Gastroesophageal sphincter (tissue), 4 donors: ENCODE measurements at regions not wholly inside any gene's neighbourhood (a gene's known extent, or its start where the extent isn't known, plus 50 kb on each side); places are given as distances from the start of the nearest gene placed in this dataset.

Experiments used
- ATAC-seq: fragments of 150-250 bp; one replicate; pipeline ENCODE4 v1.9.1; 2016; ENCODE audit warnings: mild to moderate bottlenecking, moderate library complexity
- H3K27ac ChIP-seq, 4 donors: fragments of 200-600 bp; sonication (generic) in 3 of 4; 1 replicate in 3 of 4; 2 replicates in 1 of 4; pipeline ENCODE4 v1.5.1; 2016 to 2019
- H3K27me3 ChIP-seq: fragments of 200-600 bp; sonication (generic); one replicate; pipeline ENCODE4 v1.5.1; 2019
- H3K36me3 ChIP-seq, 2 donors: fragments of 200-600 bp; sonication (generic); one replicate each; pipeline ENCODE4 v1.5.1; 2019; ENCODE audit warnings: control low read depth in 1 of 2
- H3K4me1 ChIP-seq, 3 donors: fragments of 200-600 bp; sonication (generic); 1 replicate in 2 of 3; 2 replicates in 1 of 3; pipeline ENCODE4 v1.5.1; 2016 to 2019; ENCODE audit warnings: control low read depth in 2 of 3
- H3K4me3 ChIP-seq, 2 donors: fragments of 200-600 bp; sonication (generic); one replicate each; pipeline ENCODE4 v1.5.1; 2019; ENCODE audit warnings: mild to moderate bottlenecking in 1 of 2, moderate library complexity in 1 of 2
- H3K9me3 ChIP-seq, 3 donors: fragments of 200-600 bp; sonication (generic); one replicate each; pipeline ENCODE4 v1.5.1; 2017 to 2019; ENCODE audit warnings: control low read depth in 2 of 3
- EP300 ChIP-seq: sonication (generic); formaldehyde crosslinking; IDR thresholded peaks from one replicate; pipeline ENCODE4 v1.6.1; 2017; ENCODE audit warnings: antibody characterized with exemption, mild to moderate bottlenecking
- POLR2A ChIP-seq, 2 donors: fragments of 450-650 bp; IDR thresholded peaks; one replicate each; pipeline ENCODE4 v1.6.1; 2017; ENCODE audit warnings: antibody characterized with exemption in 2 of 2, mild to moderate bottlenecking in 2 of 2, moderate library complexity in 1 of 2
- POLR2AphosphoS5 ChIP-seq: sonication (generic); formaldehyde crosslinking; IDR thresholded peaks from one replicate; pipeline ENCODE4 v1.6.1; 2017; ENCODE audit warnings: antibody characterized with exemption
- WGBS, 2 donors: methylation state at CpG; one replicate each; pipeline ENCODE4 v1.1.5; 2018; ENCODE audit warnings: low coverage in 1 of 2; 5-methylcytosine and 5-hydroxymethylcytosine counted together
- TF ChIP-seq, protein P1 (sequence below), 4 experiments: fragments of 200-600 bp in 2 of 4; fragments of 450-650 bp in 2 of 4; sonication (generic) in 1 of 4; IDR thresholded peaks; one replicate each; pipeline ENCODE4 v1.5.1; 2017 to 2019; ENCODE audit warnings: antibody characterized with exemption in 4 of 4, mild to moderate bottlenecking in 2 of 4, moderate library complexity in 2 of 4

DNA sequence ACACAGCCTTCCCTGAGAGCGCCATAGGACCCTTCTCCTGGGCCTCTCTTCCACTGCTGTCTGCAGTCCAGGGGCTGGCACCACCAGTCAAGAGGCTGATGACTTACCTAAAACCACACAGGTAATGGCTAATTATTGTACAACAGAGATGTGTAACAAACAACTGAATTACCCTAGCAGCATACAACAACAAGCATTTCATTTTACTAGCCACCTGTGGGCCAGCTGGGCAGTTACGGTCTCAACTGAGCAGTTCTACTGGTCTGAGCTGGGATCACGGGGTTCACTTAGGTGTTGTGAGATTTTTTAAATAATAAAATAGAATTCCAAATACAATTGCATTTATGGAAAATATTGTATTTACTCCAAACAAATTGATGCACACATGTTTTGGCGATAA lies 431.9 kb downstream of the TNS3 start:
- H3K4me1 ChIP-seq = peaks cover 0 to 47% (median 13%) of the 10 kb centered on the region in 3 donors
- 95% methylated on average over 4 of the region's 4 CpGs for WGBS, 2 donors
- H3K9me3 ChIP-seq = no peaks in the 10 kb centered on the region
- H3K27me3 ChIP-seq = no peaks in the 10 kb centered on the region
- H3K4me3 ChIP-seq = no peak overlapping the region
- H3K27ac ChIP-seq = no peak overlapping the region
- TF ChIP-seq, protein P1, sequence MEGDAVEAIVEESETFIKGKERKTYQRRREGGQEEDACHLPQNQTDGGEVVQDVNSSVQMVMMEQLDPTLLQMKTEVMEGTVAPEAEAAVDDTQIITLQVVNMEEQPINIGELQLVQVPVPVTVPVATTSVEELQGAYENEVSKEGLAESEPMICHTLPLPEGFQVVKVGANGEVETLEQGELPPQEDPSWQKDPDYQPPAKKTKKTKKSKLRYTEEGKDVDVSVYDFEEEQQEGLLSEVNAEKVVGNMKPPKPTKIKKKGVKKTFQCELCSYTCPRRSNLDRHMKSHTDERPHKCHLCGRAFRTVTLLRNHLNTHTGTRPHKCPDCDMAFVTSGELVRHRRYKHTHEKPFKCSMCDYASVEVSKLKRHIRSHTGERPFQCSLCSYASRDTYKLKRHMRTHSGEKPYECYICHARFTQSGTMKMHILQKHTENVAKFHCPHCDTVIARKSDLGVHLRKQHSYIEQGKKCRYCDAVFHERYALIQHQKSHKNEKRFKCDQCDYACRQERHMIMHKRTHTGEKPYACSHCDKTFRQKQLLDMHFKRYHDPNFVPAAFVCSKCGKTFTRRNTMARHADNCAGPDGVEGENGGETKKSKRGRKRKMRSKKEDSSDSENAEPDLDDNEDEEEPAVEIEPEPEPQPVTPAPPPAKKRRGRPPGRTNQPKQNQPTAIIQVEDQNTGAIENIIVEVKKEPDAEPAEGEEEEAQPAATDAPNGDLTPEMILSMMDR (IDR thresholded peaks at IDR 0.05) = no peak
- TF ChIP-seq EP300 (no peak), POLR2AphosphoS5 (no peak), POLR2A (IDR thresholded peaks at IDR 0.05) (no peak)
- H3K36me3 ChIP-seq = no peaks in the 10 kb centered on the region
- no peak for ATAC-seq

DNA sequence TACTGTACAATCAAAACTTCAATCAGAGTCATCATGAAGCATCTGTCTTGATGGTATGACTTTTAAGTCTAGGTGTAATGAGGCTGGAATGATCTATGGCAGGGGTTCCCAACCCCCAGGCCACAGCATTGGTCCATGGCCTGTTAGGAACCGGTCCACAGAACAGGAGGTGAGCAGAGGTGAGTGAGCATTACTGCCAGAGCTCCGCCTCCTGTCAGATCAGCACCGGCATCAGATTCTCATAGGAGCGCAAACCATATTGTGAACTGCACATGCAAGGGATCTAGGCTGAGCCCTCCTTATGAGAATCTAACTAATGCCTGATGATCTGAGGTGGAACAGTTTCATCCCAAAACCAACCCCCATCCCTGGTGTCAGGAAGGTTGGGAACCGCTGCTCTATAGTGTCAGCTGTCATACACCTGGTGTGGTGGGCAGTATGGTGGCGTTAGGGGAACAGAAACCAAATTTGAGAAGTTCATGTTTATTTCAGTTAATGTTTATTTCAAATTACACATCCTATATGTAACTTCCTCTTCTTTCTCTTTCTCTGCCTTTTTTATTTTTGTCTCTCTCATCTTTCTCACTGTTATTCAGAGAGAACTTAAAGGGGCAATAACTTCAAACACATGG lies 432.6 kb downstream of the TNS3 start:
- 71 to 100% methylated on average over 1 of the region's 6 CpGs for WGBS, 2 donors
- TF ChIP-seq, protein P1 (IDR thresholded peaks at IDR 0.05) = no peak
- no peak for TF ChIP-seq EP300
- TF ChIP-seq POLR2AphosphoS5 = no peak
- no peak for TF ChIP-seq POLR2A (IDR thresholded peaks at IDR 0.05)
- Histone ChIP-seq H3K4me3 (no peak overlapping the region), H3K27me3 (no peaks in the 10 kb centered on the region), H3K4me1 (peaks cover 0 to 47% (median 13%) of the 10 kb centered on the region in 3 donors), H3K9me3 (no peaks in the 10 kb centered on the region), H3K27ac (no peak overlapping the region), H3K36me3 (no peaks in the 10 kb centered on the region)
- ATAC-seq = no peak

DNA sequence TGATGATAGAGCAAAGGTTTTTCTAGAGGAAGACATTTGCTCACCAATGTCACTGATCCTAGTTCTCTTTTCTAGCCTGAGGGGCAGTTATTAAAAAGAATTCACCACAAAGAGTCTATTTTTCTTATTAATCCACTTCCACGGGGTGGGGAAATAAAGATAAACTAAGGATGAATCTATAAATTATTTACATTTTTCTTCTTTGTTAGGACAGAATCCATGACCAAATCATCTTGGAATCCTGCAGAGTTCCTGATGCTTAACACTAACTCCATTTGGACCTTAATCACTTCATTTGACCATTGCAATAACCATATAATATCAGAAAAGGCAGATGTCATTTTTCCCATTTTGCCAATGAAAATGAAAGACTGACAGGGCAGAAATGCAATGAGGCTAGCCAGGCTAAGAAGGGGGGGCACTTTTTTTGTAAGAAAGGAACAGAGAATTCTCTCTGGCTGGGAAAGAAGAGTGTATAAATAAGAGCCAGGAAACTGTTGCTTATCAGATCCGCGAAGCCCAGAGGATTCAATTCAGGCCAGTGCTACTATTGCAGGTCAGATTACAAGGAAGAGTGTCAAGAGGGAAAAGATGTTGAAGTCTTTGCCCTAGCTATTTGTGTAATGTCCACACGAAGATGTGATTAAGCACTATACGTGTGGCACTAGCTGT lies 433.2 kb downstream of the TNS3 start:
- Histone ChIP-seq H3K27me3 (no peaks in the 10 kb centered on the region), H3K36me3 (no peaks in the 10 kb centered on the region), H3K27ac (no peak overlapping the region), H3K4me3 (no peak overlapping the region), H3K9me3 (no peaks in the 10 kb centered on the region), H3K4me1 (peaks cover 0 to 44% (median 12%) of the 10 kb centered on the region in 3 donors)
- TF ChIP-seq POLR2AphosphoS5 (no peak), EP300 (no peak), POLR2A (IDR thresholded peaks at IDR 0.05) (no peak)
- TF ChIP-seq, protein P1 (IDR thresholded peaks at IDR 0.05) = no peak
- ATAC-seq = no peak
- 27 to 32% methylated on average over 5 of the region's 5 CpGs for WGBS, 2 donors

DNA sequence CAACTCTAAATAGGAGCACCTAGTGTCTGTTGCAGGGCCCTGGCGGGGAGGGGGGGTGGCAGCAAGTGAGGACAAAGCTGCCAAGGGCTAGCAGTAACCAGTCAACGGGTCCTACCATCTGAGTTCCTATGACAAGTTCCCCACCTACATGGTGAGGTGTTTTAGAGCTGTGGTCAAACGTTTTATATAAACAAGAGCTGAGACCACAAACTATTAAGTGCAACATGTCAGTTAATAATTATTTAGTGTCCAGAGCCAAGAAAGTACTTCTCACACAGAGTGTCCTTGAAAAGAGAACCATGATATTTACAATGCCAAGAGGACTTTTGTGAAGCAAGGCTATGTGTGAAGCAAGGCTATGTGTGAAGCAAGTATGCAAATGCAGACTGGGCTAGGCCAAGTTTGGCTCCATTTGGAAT lies 434.7 kb downstream of the TNS3 start:
- H3K4me1 ChIP-seq = peaks cover 0 to 30% (median 4%) of the 10 kb centered on the region in 3 donors
- TF ChIP-seq POLR2AphosphoS5 (no peak), POLR2A (IDR thresholded peaks at IDR 0.05) (no peak), EP300 (no peak)
- TF ChIP-seq, protein P1 (IDR thresholded peaks at IDR 0.05) = no peak

DNA sequence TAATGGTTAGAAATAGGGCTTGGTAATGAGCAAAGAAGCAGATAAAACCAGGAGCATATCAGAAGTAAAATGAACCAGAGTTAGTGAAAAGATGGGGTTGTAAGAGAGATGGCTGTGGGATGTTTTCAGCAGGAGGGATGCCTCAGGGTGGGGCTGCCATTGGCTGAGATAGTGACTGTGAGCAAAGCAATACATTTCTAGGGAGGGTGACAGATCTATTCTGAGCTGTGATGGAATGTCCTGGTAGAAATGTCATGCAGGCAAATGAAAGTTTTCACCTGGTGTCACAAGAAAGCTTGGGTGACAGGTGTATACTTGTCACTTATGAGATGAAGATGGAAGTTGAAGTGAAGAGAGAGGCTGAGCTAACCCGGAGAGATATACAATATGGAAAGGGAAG lies 435.9 kb downstream of the TNS3 start:
- no peak for ATAC-seq
- no peak for TF ChIP-seq EP300
- TF ChIP-seq POLR2A (IDR thresholded peaks at IDR 0.05) = no peak
- TF ChIP-seq POLR2AphosphoS5 = no peak
- TF ChIP-seq, protein P1 (IDR thresholded peaks at IDR 0.05) = no peak
- no peak overlapping the region for H3K27ac ChIP-seq

More for the DNA sequence above, 434.7 kb downstream of the TNS3 start:
- WGBS, 2 donors = 25 to 39% methylated on average over 2 of the region's 3 CpGs
- no peak overlapping the region for H3K27ac ChIP-seq
- H3K4me3 ChIP-seq = no peak overlapping the region
- H3K9me3 ChIP-seq = no peaks in the 10 kb centered on the region
- no peak for ATAC-seq
- no peaks in the 10 kb centered on the region for H3K36me3 ChIP-seq
- H3K27me3 ChIP-seq = no peaks in the 10 kb centered on the region

More for the DNA sequence above, 435.9 kb downstream of the TNS3 start:
- H3K36me3 ChIP-seq = no peaks in the 10 kb centered on the region
- H3K4me3 ChIP-seq = no peak overlapping the region
- peaks cover 0 to 23% (median 0%) of the 10 kb centered on the region in 3 donors for H3K4me1 ChIP-seq
- no peaks in the 10 kb centered on the region for H3K27me3 ChIP-seq
- 91 to 100% methylated on average over 1 of the region's 1 CpG for WGBS, 2 donors
- no peaks in the 10 kb centered on the region for H3K9me3 ChIP-seq
